H1 (cell line): ENCODE measurements at regions not wholly inside any gene's neighbourhood (a gene's known extent, or its start where the extent isn't known, plus 50 kb on each side); places are given as distances from the start of the nearest gene placed in this dataset.

Experiments
- CTCF ChIA-PET: fragments of 300-600 bp; sonication (Branson Sonifier 250); formaldehyde crosslinking; loops from one replicate; lab custom pipeline; 2021; ENCODE audit not compliant: partially characterized antibody; lab: Charles Lee
- POLR2A ChIA-PET: fragments of 300-600 bp; sonication (Branson Sonifier 250); formaldehyde crosslinking; loops from one replicate; lab custom pipeline; 2021; ENCODE audit warnings: inconsistent platforms; ENCODE audit not compliant: partially characterized antibody; lab: Charles Lee
- DNase-seq, 2 experiments: peaks; one replicate each; pipeline versions ENCODE4 v3.0.0 to v3.0.0-alpha.2; 2010 to 2022; ENCODE audit warnings: low spot score in 2 of 2, low read depth in 1 of 2, mixed read lengths in 1 of 2
- FAIRE-seq: peaks from 2 replicates; lab custom pipeline; 2011; peaks lifted over from hg19 to GRCh38; lab: Jason Lieb, UNC
- H2AFZ ChIP-seq: 2 replicates; pipeline ENCODE4 v1.8.1; 2012; ENCODE audit warnings: low read length, inconsistent platforms
- H2AK5ac ChIP-seq: 2 replicates; pipeline ENCODE4 v1.6.1; 2013; ENCODE audit warnings: low read depth, low read length
- H2BK120ac ChIP-seq: replicated peaks from 2 replicates; pipeline ENCODE3; 2013; ENCODE audit warnings: low read depth, low read length, inconsistent platforms
- H2BK12ac ChIP-seq: 2 replicates; pipeline ENCODE4 v1.6.1; 2013; ENCODE audit warnings: low read depth, low read length
- H2BK15ac ChIP-seq: 2 replicates; pipeline ENCODE4 v1.6.1; 2013; ENCODE audit warnings: low read length
- H2BK20ac ChIP-seq: 2 replicates; pipeline ENCODE4 v1.6.1; 2013; ENCODE audit warnings: low read length
- H2BK5ac ChIP-seq: 2 replicates; pipeline ENCODE4 v1.6.1; 2013; ENCODE audit warnings: low read depth, low read length
- H3K14ac ChIP-seq: 2 replicates; pipeline ENCODE4 v1.6.1; 2013; ENCODE audit warnings: inconsistent platforms; ENCODE audit not compliant: insufficient read length
- H3K18ac ChIP-seq: 2 replicates; pipeline ENCODE4 v1.6.1; 2013; ENCODE audit warnings: low read length; ENCODE audit errors: extremely low read depth
- H3K23ac ChIP-seq: 2 replicates; pipeline ENCODE4 v1.6.1; 2013; ENCODE audit warnings: inconsistent platforms; ENCODE audit not compliant: insufficient read length
- H3K23me2 ChIP-seq: 2 replicates; pipeline ENCODE4 v1.6.1; 2013; ENCODE audit warnings: low read depth, low read length
- H3K27ac ChIP-seq: 2 replicates; pipeline ENCODE4 v1.6.1; 2011; ENCODE audit warnings: low read depth, low read length, inconsistent platforms
- H3K27me3 ChIP-seq, 4 experiments: replicated peaks in 1 of 4; 1 replicate in 1 of 4; 2 replicates in 3 of 4; pipeline versions ENCODE4 v1.6.1 to v1.8.1; 2011 to 2013; ENCODE audit warnings: low read length in 3 of 4, mild to moderate bottlenecking in 3 of 4, inconsistent platforms in 2 of 4, mixed read lengths in 2 of 4, moderate library complexity in 1 of 4; ENCODE audit not compliant: control insufficient read depth in 3 of 4, insufficient read depth in 3 of 4; ENCODE audit errors: extremely low read depth in 1 of 4
- H3K36me3 ChIP-seq, 4 experiments: 2 replicates each; pipeline versions ENCODE4 v1.6.1 to v1.8.1; 2011 to 2013; ENCODE audit warnings: mild to moderate bottlenecking in 4 of 4, low read length in 3 of 4, moderate library complexity in 2 of 4, control low read depth in 1 of 4, inconsistent platforms in 1 of 4; ENCODE audit not compliant: insufficient read depth in 4 of 4, control insufficient read depth in 2 of 4
- H3K4ac ChIP-seq: replicated peaks from 2 replicates; pipeline ENCODE3; 2013; ENCODE audit warnings: low read length, low read depth, mixed read lengths, inconsistent platforms; ENCODE audit not compliant: insufficient read length
- H3K4me1 ChIP-seq, 4 experiments: replicated peaks in 1 of 4; 1 replicate in 1 of 4; 2 replicates in 3 of 4; pipeline versions ENCODE4 v1.6.1 to v1.8.1; 2011 to 2013; ENCODE audit warnings: low read length in 3 of 4, inconsistent platforms in 2 of 4, mixed read lengths in 1 of 4; ENCODE audit not compliant: insufficient read depth in 4 of 4, control insufficient read depth in 3 of 4
- H3K4me2 ChIP-seq, 2 experiments: 2 replicates each; pipeline versions ENCODE4 v1.6.1 to v1.8.1; 2011 to 2013; ENCODE audit warnings: low read depth in 2 of 2, low read length in 2 of 2, control low read depth in 1 of 2, inconsistent platforms in 1 of 2, mild to moderate bottlenecking in 1 of 2; ENCODE audit not compliant: insufficient read depth in 1 of 2
- H3K4me3 ChIP-seq, 4 experiments: fragments of 200-600, 300-600 bp in 1 of 4; sonication (generic), shearing (Covaris generic), sonication (Bioruptor Twin) in 1 of 4; 2 replicates each; pipeline versions ENCODE4 v1.5.1 to v1.8.1; 2011 to 2016; ENCODE audit warnings: low read length in 4 of 4, low read depth in 3 of 4, control low read depth in 2 of 4, inconsistent platforms in 2 of 4, mild to moderate bottlenecking in 2 of 4, mixed read lengths in 1 of 4, moderate library complexity in 1 of 4; ENCODE audit not compliant: insufficient read depth in 2 of 4; ENCODE audit errors: extremely low read depth in 1 of 4
- H3K56ac ChIP-seq: replicated peaks from 2 replicates; pipeline ENCODE3; 2013; ENCODE audit warnings: low read depth, mild to moderate bottlenecking, mixed read lengths, low read length, inconsistent platforms; ENCODE audit not compliant: insufficient read length
- H3K79me1 ChIP-seq: 2 replicates; pipeline ENCODE4 v1.6.1; 2013; ENCODE audit warnings: low read depth, low read length, control low read depth
- H3K79me2 ChIP-seq, 2 experiments: 2 replicates each; pipeline versions ENCODE4 v1.6.1 to v1.8.1; 2012 to 2013; ENCODE audit warnings: low read length in 2 of 2, mild to moderate bottlenecking in 2 of 2, inconsistent platforms in 1 of 2; ENCODE audit not compliant: insufficient read depth in 2 of 2, control insufficient read depth in 1 of 2
- H3K9ac ChIP-seq, 4 experiments: replicated peaks in 1 of 4; 1 replicate in 1 of 4; 2 replicates in 3 of 4; pipeline versions ENCODE4 v1.6.1 to v1.8.1; 2011 to 2013; ENCODE audit warnings: low read depth in 3 of 4, low read length in 3 of 4, control low read depth in 2 of 4, mild to moderate bottlenecking in 2 of 4, moderate library complexity in 2 of 4, inconsistent platforms in 1 of 4; ENCODE audit errors: extremely low read depth in 1 of 4
- H3K9me3 ChIP-seq, 2 experiments: 2 replicates each; pipeline versions ENCODE4 v1.6.1 to v1.8.1; 2012 to 2013; ENCODE audit warnings: mild to moderate bottlenecking in 2 of 2, moderate library complexity in 2 of 2, control low read depth in 1 of 2, inconsistent platforms in 1 of 2, low read depth in 1 of 2, low read length in 1 of 2, mixed read lengths in 1 of 2; ENCODE audit not compliant: insufficient read depth in 2 of 2
- H4K20me1 ChIP-seq, 2 experiments: replicated peaks in 1 of 2; 2 replicates each; pipeline versions ENCODE3 to v1.8.1; 2011 to 2013; ENCODE audit warnings: inconsistent platforms in 2 of 2, low read length in 2 of 2, mild to moderate bottlenecking in 1 of 2; ENCODE audit not compliant: insufficient read depth in 2 of 2, control insufficient read depth in 1 of 2
- H4K5ac ChIP-seq: 2 replicates; pipeline ENCODE4 v1.6.1; 2013; ENCODE audit warnings: low read length, low read depth, mixed read lengths, inconsistent platforms; ENCODE audit not compliant: insufficient read length
- H4K8ac ChIP-seq: 2 replicates; pipeline ENCODE4 v1.8.0; 2013; ENCODE audit warnings: mild to moderate bottlenecking, moderate library complexity, low read length, inconsistent platforms; ENCODE audit not compliant: insufficient read depth; ENCODE audit errors: extremely low read depth
- H4K91ac ChIP-seq: replicated peaks from 2 replicates; pipeline ENCODE3; 2013; ENCODE audit warnings: low read length, mixed read lengths, inconsistent platforms; ENCODE audit not compliant: insufficient read length
- CHD2 ChIP-seq: IDR thresholded peaks from 2 replicates; pipeline ENCODE4 v1.6.1; 2012; ENCODE audit warnings: low read length, improper control_type of control experiment
- EP300 ChIP-seq, 2 experiments: IDR thresholded peaks; 1 replicate in 1 of 2; 2 replicates in 1 of 2; pipeline ENCODE4 v1.6.1; 2011 to 2012; ENCODE audit warnings: low read depth in 2 of 2, low read length in 2 of 2, mild to moderate bottlenecking in 2 of 2, borderline replicate concordance in 1 of 2, inconsistent platforms in 1 of 2, moderate library complexity in 1 of 2
- GTF2F1 ChIP-seq: IDR thresholded peaks from 2 replicates; pipeline ENCODE4 v1.6.1; 2012; ENCODE audit warnings: low read depth, low read length, improper control_type of control experiment, borderline replicate concordance
- HDAC6 ChIP-seq: IDR thresholded peaks from one replicate; pipeline ENCODE4 v1.7.1; 2012; ENCODE audit warnings: low read depth, mild to moderate bottlenecking, inconsistent platforms, low read length, moderate library complexity
- JUN ChIP-seq: IDR thresholded peaks from 2 replicates; pipeline ENCODE4 v1.6.1; 2011; ENCODE audit warnings: low read depth, mild to moderate bottlenecking, improper control_type of control experiment, low read length
- KDM1A ChIP-seq: fragments of 200-600, 300-600 bp; sonication (generic); IDR thresholded peaks from 2 replicates; pipeline ENCODE4 v1.7.1; 2016; ENCODE audit warnings: mild to moderate bottlenecking, low read length, borderline replicate concordance
- KDM4A ChIP-seq: IDR thresholded peaks from one replicate; pipeline ENCODE4 v1.7.1; 2012; ENCODE audit warnings: low read depth, mild to moderate bottlenecking, moderate library complexity, low read length, inconsistent platforms; ENCODE audit not compliant: severe bottlenecking
- NANOG ChIP-seq: IDR thresholded peaks from 2 replicates; pipeline ENCODE4 v1.6.1; 2011; ENCODE audit warnings: low read length, low read depth, mild to moderate bottlenecking, inconsistent platforms; ENCODE audit not compliant: insufficient read depth, poor library complexity, severe bottlenecking
- NRF1 ChIP-seq: IDR thresholded peaks from 2 replicates; pipeline ENCODE4 v1.6.1; 2011; ENCODE audit warnings: mild to moderate bottlenecking, low read depth, low read length, improper control_type of control experiment
- POLR2A ChIP-seq, 2 experiments: IDR thresholded peaks; 1 replicate in 1 of 2; 2 replicates in 1 of 2; pipeline ENCODE4 v1.6.1; 2011; ENCODE audit warnings: low read depth in 2 of 2, low read length in 2 of 2, mild to moderate bottlenecking in 2 of 2; ENCODE audit errors: control extremely low read depth in 1 of 2
- RNF2 ChIP-seq: fragments of 200-900, 300-1000 bp; sonication (generic); IDR thresholded peaks from 2 replicates; pipeline ENCODE4 v1.7.1; 2016; ENCODE audit warnings: borderline replicate concordance, low read depth, mild to moderate bottlenecking, antibody characterized with exemption, low read length; ENCODE audit not compliant: poor library complexity, severe bottlenecking; ENCODE audit errors: missing control alignments
- SP2 ChIP-seq: IDR thresholded peaks from 2 replicates; pipeline ENCODE4 v1.6.1; 2012; ENCODE audit warnings: mild to moderate bottlenecking, low read length, inconsistent platforms
- SUZ12 ChIP-seq: fragments of 200-600 bp; sonication (generic); IDR thresholded peaks from 2 replicates; pipeline ENCODE4 v1.6.1; 2012; ENCODE audit warnings: mild to moderate bottlenecking, inconsistent platforms, low read length, moderate library complexity, mixed read lengths
- TEAD4 ChIP-seq: IDR thresholded peaks from 2 replicates; pipeline ENCODE4 v1.6.1; 2012; ENCODE audit warnings: low read depth, low read length, inconsistent platforms, mixed read lengths
- WGBS, 2 experiments: shearing (Covaris generic) in 1 of 2; methylation state at CpG; one replicate each; pipeline versions ENCODE4 v1.1.6 to v1.1.7; 2013 to 2015; ENCODE audit warnings: low lambda C conversion rate in 2 of 2, mixed read lengths in 2 of 2, inconsistent platforms in 1 of 2, low coverage in 1 of 2, missing lambda C conversion rate in 1 of 2; ENCODE audit not compliant: insufficient replicate concordance in 2 of 2, insufficient coverage in 1 of 2, insufficient read length in 1 of 2; ENCODE audit errors: extremely low coverage in 1 of 2, missing lambda C conversion rate in 1 of 2; 5-methylcytosine and 5-hydroxymethylcytosine counted together

DNA sequence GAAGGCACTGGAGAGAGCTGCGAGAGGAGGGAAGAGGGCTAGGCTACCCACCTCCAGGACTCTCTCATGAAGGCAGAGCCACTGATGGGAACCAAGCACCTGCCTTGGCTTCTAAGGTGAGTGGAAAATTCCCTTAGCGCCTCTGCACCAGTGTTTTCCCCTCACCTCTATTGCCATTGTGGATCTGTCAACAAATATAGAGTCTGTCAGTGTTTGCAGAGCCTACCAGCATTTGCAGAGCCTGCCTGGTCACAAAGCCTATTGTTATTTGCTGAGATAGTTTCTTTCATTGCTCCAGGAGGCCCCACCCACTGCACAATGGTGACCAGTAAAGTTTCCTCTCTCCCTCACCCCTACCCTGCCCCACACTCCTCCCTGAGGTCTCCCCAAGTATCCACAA lies 141.9 kb downstream of the MRPL14 start:
- H3K4me2 ChIP-seq: no peak overlapping the region
- no peak overlapping the region for H2BK120ac ChIP-seq
- WGBS, 2 experiments: 88% methylated on average over 2 of the region's 2 CpGs; no CpG with 5 or more reads in 1 of the 2 experiments
- H2AK5ac ChIP-seq: no peak overlapping the region
- H3K23me2 ChIP-seq: no peaks in the 10 kb centered on the region
- H3K14ac ChIP-seq: no peak overlapping the region
- no peaks in the 10 kb centered on the region for H3K9me3 ChIP-seq
- H3K27me3 ChIP-seq: no peaks in the 10 kb centered on the region
- no peak overlapping the region for H3K4me3 ChIP-seq
- no peak overlapping the region for H3K23ac ChIP-seq
- no peak overlapping the region for H2AFZ ChIP-seq
- H3K56ac ChIP-seq: no peak overlapping the region
- H3K4me1 ChIP-seq: peaks cover 0 to 7% (median 2%) of the 10 kb centered on the region in 4 experiments; a peak in 3 of 7 replicates
- no peak overlapping the region for H4K91ac ChIP-seq
- H3K18ac ChIP-seq: no peak overlapping the region
- DNase-seq: no peak
- 0 out of 2 replicates have a peak overlapping the region, but pooled peaks have one; percentile 61 for H2BK20ac ChIP-seq
- CTCF ChIA-PET: interaction anchor here (0.6 to 3.3 kb wide), 9 partner anchors 15 to 317 kb away, joined by 3 to 12 read pairs (median 3); no protein-coding TSS in a partner anchor
- H3K9ac ChIP-seq: no peak overlapping the region
- no peaks in the 10 kb centered on the region for H3K79me2 ChIP-seq
- no peak overlapping the region for H2BK12ac ChIP-seq
- no peak for TF ChIP-seq KDM4A
- TF ChIP-seq JUN: no peak
- no peak for TF ChIP-seq KDM1A
- TF ChIP-seq TEAD4: no peak
- TF ChIP-seq EP300 (IDR thresholded peaks at IDR 0.05; ENCODE audit: borderline replicate concordance in 1 of 2, low read depth in 2 of 2, low read length in 2 of 2): no peak
- no peak for TF ChIP-seq GTF2F1
- TF ChIP-seq NANOG: no peak
- TF ChIP-seq SP2: no peak
- no peak for TF ChIP-seq CHD2
- TF ChIP-seq SUZ12: no peak
- TF ChIP-seq NRF1: no peak
- TF ChIP-seq HDAC6: no peak
- no peak for TF ChIP-seq RNF2
- no peak for TF ChIP-seq POLR2A (IDR thresholded peaks at IDR 0.05; ENCODE audit: control extremely low read depth in 1 of 2, low read depth in 2 of 2, low read length in 2 of 2)
- FAIRE-seq: no peak
- H3K36me3 ChIP-seq: no peaks in the 10 kb centered on the region
- no peaks in the 10 kb centered on the region for H4K20me1 ChIP-seq
- H4K5ac ChIP-seq: no peak overlapping the region
- no peaks in the 10 kb centered on the region for H3K79me1 ChIP-seq
- H3K4ac ChIP-seq: no peak overlapping the region
- H3K27ac ChIP-seq: no peak overlapping the region
- H4K8ac ChIP-seq: no peak overlapping the region
- H2BK5ac ChIP-seq: no peak overlapping the region
- POLR2A ChIA-PET: interaction anchor here (1.0 to 1.1 kb wide), 2 partner anchors 9 to 355 kb away, joined by 3 to 4 read pairs; no protein-coding TSS in a partner anchor
- no peak overlapping the region; the same call in 1 of the 2 replicates for H2BK15ac ChIP-seq
